ENCODE measurements at regions not wholly inside any gene's neighbourhood (a gene's known extent, or its start where the extent isn't known, plus 50 kb on each side); places are given as distances from the start of the nearest gene placed in this dataset.

GRCh38 chr2:220779931-220780330, 792.2 kb downstream of the EPHA4 start:
- H3K27ac ChIP-seq: no peak overlapping the region

GRCh38 chr2:220781622-220782241, 790.4 kb downstream of the EPHA4 start:
- H3K27ac ChIP-seq: no peak overlapping the region
- TF ChIP-seq, protein P1, sequence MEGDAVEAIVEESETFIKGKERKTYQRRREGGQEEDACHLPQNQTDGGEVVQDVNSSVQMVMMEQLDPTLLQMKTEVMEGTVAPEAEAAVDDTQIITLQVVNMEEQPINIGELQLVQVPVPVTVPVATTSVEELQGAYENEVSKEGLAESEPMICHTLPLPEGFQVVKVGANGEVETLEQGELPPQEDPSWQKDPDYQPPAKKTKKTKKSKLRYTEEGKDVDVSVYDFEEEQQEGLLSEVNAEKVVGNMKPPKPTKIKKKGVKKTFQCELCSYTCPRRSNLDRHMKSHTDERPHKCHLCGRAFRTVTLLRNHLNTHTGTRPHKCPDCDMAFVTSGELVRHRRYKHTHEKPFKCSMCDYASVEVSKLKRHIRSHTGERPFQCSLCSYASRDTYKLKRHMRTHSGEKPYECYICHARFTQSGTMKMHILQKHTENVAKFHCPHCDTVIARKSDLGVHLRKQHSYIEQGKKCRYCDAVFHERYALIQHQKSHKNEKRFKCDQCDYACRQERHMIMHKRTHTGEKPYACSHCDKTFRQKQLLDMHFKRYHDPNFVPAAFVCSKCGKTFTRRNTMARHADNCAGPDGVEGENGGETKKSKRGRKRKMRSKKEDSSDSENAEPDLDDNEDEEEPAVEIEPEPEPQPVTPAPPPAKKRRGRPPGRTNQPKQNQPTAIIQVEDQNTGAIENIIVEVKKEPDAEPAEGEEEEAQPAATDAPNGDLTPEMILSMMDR (conservative IDR thresholded peaks at IDR 0.05): no peak

More at GRCh38 chr2:220779931-220780330, 792.2 kb downstream of the EPHA4 start:
- TF ChIP-seq, protein P1 (conservative IDR thresholded peaks at IDR 0.05): no peak

DNA sequence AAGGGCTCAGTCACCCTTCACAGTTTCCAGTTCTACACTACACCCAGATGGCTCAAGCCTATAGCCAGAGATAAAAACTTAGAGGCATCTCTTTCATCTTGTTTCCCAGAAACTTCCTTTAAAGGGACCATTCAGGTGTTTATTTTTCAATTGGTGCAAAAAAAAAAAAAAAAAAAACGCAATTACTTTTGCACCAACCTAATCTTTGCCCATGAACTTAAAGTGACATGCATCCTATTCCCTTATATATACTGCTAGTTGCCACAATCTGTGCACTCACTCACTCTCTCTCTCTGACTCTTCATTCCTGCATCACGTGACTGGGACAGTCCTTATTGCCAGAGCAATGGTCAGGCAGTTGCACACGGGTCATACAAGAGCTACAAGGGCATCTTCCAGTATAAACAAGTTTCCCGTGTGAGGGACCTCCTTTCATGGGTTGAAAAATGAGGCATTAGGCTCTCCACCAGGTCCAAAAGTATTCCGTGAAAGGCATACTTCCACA, 789.4 kb downstream of the EPHA4 start:
- TF ChIP-seq, protein P1 (conservative IDR thresholded peaks at IDR 0.05): no peak
- no peak overlapping the region for H3K27ac ChIP-seq

DNA sequence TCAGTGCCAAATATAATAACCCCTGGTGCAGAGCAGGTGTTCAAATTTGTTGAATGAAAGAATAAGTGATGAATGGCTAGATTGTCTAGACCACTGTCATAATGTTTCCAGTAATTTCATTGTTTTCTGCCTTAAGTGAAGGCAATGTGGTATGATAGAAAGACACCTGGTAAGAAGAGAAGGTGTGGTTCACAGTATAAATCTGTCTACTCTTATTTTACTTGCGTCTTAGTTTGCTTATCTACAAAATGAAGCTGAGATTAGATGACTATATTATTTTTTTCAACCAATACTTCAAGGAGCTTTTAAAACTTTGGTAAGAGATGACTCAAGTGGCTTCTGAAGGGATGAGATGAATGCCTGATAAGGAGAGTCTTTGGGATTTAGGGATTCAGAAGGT, 788.4 kb downstream of the EPHA4 start:
- H3K27ac ChIP-seq: no peak overlapping the region
- TF ChIP-seq, protein P1 (conservative IDR thresholded peaks at IDR 0.05): no peak

DNA sequence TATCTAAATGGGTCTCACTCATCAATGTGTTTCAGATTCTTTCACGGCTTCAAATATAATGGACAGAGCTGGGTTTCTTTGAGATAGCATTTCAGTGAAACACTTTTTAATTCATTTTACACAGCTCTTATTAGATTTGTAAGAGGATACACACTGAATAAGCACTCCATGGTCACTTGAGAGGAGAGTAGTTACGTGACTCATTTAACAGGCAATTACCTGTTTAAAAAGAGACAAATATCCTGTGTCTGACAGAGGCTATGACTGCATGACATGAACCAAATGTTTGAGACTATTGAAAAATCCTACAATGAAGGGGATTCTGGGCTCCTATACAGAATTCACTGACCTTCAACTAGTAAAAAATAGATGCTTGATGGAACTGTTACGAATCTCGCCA, 786.9 kb downstream of the EPHA4 start:
- H3K27ac ChIP-seq: no peak overlapping the region
- TF ChIP-seq, protein P1 (conservative IDR thresholded peaks at IDR 0.05): no peak

DNA sequence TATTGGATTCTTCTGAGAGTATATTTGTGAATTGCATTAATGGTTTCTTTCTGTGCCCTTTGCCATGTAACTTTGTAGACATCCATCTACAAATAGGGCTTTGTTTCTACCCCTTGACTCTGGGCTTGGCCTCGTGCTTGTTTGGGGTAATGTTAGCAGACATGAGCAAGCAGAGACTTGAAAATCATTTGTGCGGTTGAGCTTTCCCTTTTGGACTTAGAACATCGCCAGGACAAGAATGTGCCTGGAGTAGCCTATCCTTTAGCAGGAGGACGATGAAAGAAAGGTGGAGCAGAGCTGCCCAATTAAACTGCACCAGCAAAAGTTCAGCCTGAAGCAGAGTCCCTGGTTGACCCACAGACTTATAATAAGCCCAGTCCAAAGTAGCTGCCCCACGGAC, 785.9 kb downstream of the EPHA4 start:
- H3K27ac ChIP-seq: no peak overlapping the region
- TF ChIP-seq, protein P1 (conservative IDR thresholded peaks at IDR 0.05): no peak

DNA sequence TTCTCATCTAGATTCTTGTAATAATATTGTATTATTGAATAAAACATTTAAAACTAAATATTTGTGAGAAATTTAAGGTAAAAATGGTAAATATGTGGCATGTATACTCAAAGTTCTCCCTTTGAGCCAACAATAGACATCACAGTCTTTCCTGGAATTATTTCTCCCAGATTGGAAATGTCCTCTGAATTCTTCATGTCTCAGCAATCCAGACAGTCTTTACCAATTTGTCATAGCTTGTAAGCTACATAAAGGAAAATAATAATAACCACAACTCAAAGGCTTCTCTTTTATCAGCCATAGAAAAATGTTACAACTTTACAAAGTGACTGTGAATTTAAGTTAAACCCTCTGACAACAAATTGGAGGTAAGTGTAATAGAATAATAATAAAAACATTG, 784.9 kb downstream of the EPHA4 start:
- H3K27ac ChIP-seq: no peak overlapping the region
- TF ChIP-seq, protein P1 (conservative IDR thresholded peaks at IDR 0.05): no peak

Data from VCaP (cell line).